Stimulated activated naive CD4-positive, alpha-beta T cell treated with Interleukin-2 at 50 U/mL for 16 hours (primary cell): ENCODE measurements at regions not wholly inside any gene's neighbourhood (a gene's known extent, or its start where the extent isn't known, plus 50 kb on each side); places are given as distances from the start of the nearest gene placed in this dataset.

Experiments
- DNase-seq: peaks from one replicate; lab custom pipeline; 2025; lab: John Stamatoyannopoulos, UW

- no peak for DNase-seq
Measured at GRCh38 chr6:137434640-137435039, 59.6 kb downstream of the OLIG3 start.

- no peak for DNase-seq
Measured at GRCh38 chr6:137432054-137432611, 62.1 kb downstream of the OLIG3 start.

GRCh38 chr6:137430954-137431353 is 63.2 kb downstream of the OLIG3 start:
- no peak for DNase-seq

GRCh38 chr6:137427656-137428290 is 66.4 kb downstream of the OLIG3 start:
- DNase-seq, result no peak

GRCh38 chr6:137426007-137426689 is 68.0 kb downstream of the OLIG3 start:
- no peak for DNase-seq

GRCh38 chr6:137424251-137424650 is 69.9 kb downstream of the OLIG3 start:
- no peak for DNase-seq

GRCh38 chr6:137423451-137424168 is 70.6 kb downstream of the OLIG3 start:
- DNase-seq, result no peak

- no peak for DNase-seq
Measured at GRCh38 chr6:137417396-137417795, 76.8 kb downstream of the OLIG3 start.

GRCh38 chr6:137416376-137417109 is 77.7 kb downstream of the OLIG3 start:
- no peak for DNase-seq

GRCh38 chr6:137415834-137416190 is 78.4 kb downstream of the OLIG3 start:
- DNase-seq, result no peak

- peak; percentile 51 for DNase-seq
Measured at GRCh38 chr6:137415127-137415833, 78.9 kb downstream of the OLIG3 start.

- no peak for DNase-seq
Measured at GRCh38 chr6:137414599-137414998, 79.6 kb downstream of the OLIG3 start.

- no peak for DNase-seq
Measured at GRCh38 chr6:137413482-137413881, 80.7 kb downstream of the OLIG3 start.

- DNase-seq, result no peak
Measured at GRCh38 chr6:137412562-137412961, 81.6 kb downstream of the OLIG3 start.

GRCh38 chr6:137409266-137409777 is 84.9 kb downstream of the OLIG3 start:
- DNase-seq, result no peak

GRCh38 chr6:137407816-137408215 is 86.4 kb downstream of the OLIG3 start:
- no peak for DNase-seq

GRCh38 chr6:137405806-137406205 is 88.4 kb downstream of the OLIG3 start:
- DNase-seq, result no peak

GRCh38 chr6:137403855-137404254 is 90.3 kb downstream of the OLIG3 start:
- DNase-seq, result no peak

GRCh38 chr6:137403443-137403842 is 90.8 kb downstream of the OLIG3 start:
- DNase-seq, result no peak

GRCh38 chr6:137402143-137402680 is 92.0 kb downstream of the OLIG3 start:
- DNase-seq, result no peak

GRCh38 chr6:137401088-137401487 is 93.1 kb downstream of the OLIG3 start:
- DNase-seq, result no peak
